Astrocyte (in vitro differentiated cells and primary cell): ENCODE measurements at regions not wholly inside any gene's neighbourhood (a gene's known extent, or its start where the extent isn't known, plus 50 kb on each side); places are given as distances from the start of the nearest gene placed in this dataset.

ENCODE experiments used
- DNase-seq: peaks from one replicate; pipeline ENCODE4 v3.0.0-alpha.2; 2010; ENCODE audit warnings: low read depth
- FAIRE-seq: peaks from 2 replicates; lab custom pipeline; 2011; peaks lifted over from hg19 to GRCh38; lab: Jason Lieb, UNC
- H2AFZ ChIP-seq: 2 replicates; pipeline ENCODE4 v1.6.0; 2012; ENCODE audit warnings: low read depth, low read length, inconsistent platforms
- H3K27ac ChIP-seq: 2 replicates; pipeline ENCODE4 v1.5.1; 2011; ENCODE audit warnings: low read depth, low read length, inconsistent platforms
- H3K27me3 ChIP-seq: 2 replicates; pipeline ENCODE4 v1.6.0; 2011; ENCODE audit warnings: low read length, inconsistent platforms; ENCODE audit not compliant: insufficient read depth
- H3K36me3 ChIP-seq: 2 replicates; pipeline ENCODE4 v1.5.1; 2011; ENCODE audit warnings: low read length, inconsistent platforms; ENCODE audit not compliant: insufficient read depth
- H3K4me1 ChIP-seq: 2 replicates; pipeline ENCODE4 v1.5.1; 2011; ENCODE audit warnings: low read length, inconsistent platforms; ENCODE audit not compliant: insufficient read depth
- H3K4me2 ChIP-seq: 2 replicates; pipeline ENCODE4 v1.6.0; 2012; ENCODE audit warnings: low read length, inconsistent platforms
- H3K4me3 ChIP-seq: 2 replicates; pipeline ENCODE4 v1.5.1; 2011; ENCODE audit warnings: low read depth, mild to moderate bottlenecking, low read length, inconsistent platforms; ENCODE audit not compliant: insufficient read depth
- H3K79me2 ChIP-seq: 2 replicates; pipeline ENCODE4 v1.6.0; 2012; ENCODE audit warnings: mild to moderate bottlenecking, low read length, inconsistent platforms; ENCODE audit not compliant: insufficient read depth
- H3K9ac ChIP-seq: 2 replicates; pipeline ENCODE4 v1.6.0; 2012; ENCODE audit warnings: mild to moderate bottlenecking, low read length, inconsistent platforms
- H3K9me3 ChIP-seq: 2 replicates; pipeline ENCODE4 v1.5.1; 2012; ENCODE audit warnings: low read depth, mild to moderate bottlenecking, low read length, inconsistent platforms; ENCODE audit not compliant: insufficient read depth
- H4K20me1 ChIP-seq: 2 replicates; pipeline ENCODE4 v1.6.0; 2012; ENCODE audit warnings: low read length, inconsistent platforms; ENCODE audit not compliant: insufficient read depth
- H3K27ac Mint-ChIP-seq: one replicate; pipeline ENCODE4 v1.8.0; 2021; ENCODE audit warnings: mild to moderate bottlenecking, mixed read lengths; ENCODE audit not compliant: unreplicated experiment
- H3K27me3 Mint-ChIP-seq: one replicate; pipeline ENCODE4 v1.8.0; 2021; ENCODE audit warnings: low read depth, mixed read lengths; ENCODE audit not compliant: unreplicated experiment
- H3K36me3 Mint-ChIP-seq: one replicate; pipeline ENCODE4 v1.8.0; 2021; ENCODE audit warnings: low read depth, mixed read lengths; ENCODE audit not compliant: unreplicated experiment
- H3K4me1 Mint-ChIP-seq: one replicate; pipeline ENCODE4 v1.8.0; 2021; ENCODE audit warnings: low read depth, mixed read lengths; ENCODE audit not compliant: unreplicated experiment
- H3K4me3 Mint-ChIP-seq: one replicate; pipeline ENCODE4 v1.8.0; 2021; ENCODE audit warnings: mild to moderate bottlenecking, moderate library complexity, mixed read lengths; ENCODE audit not compliant: unreplicated experiment
- H3K9me3 Mint-ChIP-seq: one replicate; pipeline ENCODE4 v1.8.0; 2021; ENCODE audit warnings: mild to moderate bottlenecking, mixed read lengths; ENCODE audit not compliant: unreplicated experiment
- CTCF ChIP-seq: IDR thresholded peaks from 2 replicates; pipeline ENCODE4 v1.5.1; 2011; ENCODE audit warnings: low read depth, mild to moderate bottlenecking, inconsistent platforms, low read length, moderate library complexity; ENCODE audit not compliant: insufficient read depth
- EZH2 ChIP-seq: IDR thresholded peaks from 2 replicates; pipeline ENCODE4 v1.6.1; 2012; ENCODE audit warnings: mild to moderate bottlenecking, low read length, inconsistent platforms; ENCODE audit not compliant: insufficient read depth

- H3K4me1 Mint-ChIP-seq = peaks cover 11% of the 10 kb centered on the region
- H2AFZ ChIP-seq = no peak overlapping the region
- H3K79me2 ChIP-seq = no peaks in the 10 kb centered on the region
- TF ChIP-seq CTCF = no peak
- TF ChIP-seq EZH2 = no peak
- no peak overlapping the region for H3K9ac ChIP-seq
- H3K36me3 Mint-ChIP-seq = no peaks in the 10 kb centered on the region
- H3K4me1 ChIP-seq = peaks cover 16% of the 10 kb centered on the region
- H3K4me3 ChIP-seq = no peak overlapping the region
- FAIRE-seq (no peak), DNase-seq (no peak)
- H3K9me3 ChIP-seq = no peaks in the 10 kb centered on the region
- no peaks in the 10 kb centered on the region for H3K27me3 ChIP-seq
- H3K4me3 Mint-ChIP-seq = no peak overlapping the region
- no peak overlapping the region for H3K27ac ChIP-seq
- H3K36me3 ChIP-seq = no peaks in the 10 kb centered on the region
- H4K20me1 ChIP-seq = no peaks in the 10 kb centered on the region
- no peak overlapping the region for H3K4me2 ChIP-seq
- no peak overlapping the region for H3K27ac Mint-ChIP-seq
- H3K27me3 Mint-ChIP-seq = peaks cover 5% of the 10 kb centered on the region
- H3K9me3 Mint-ChIP-seq = no peaks in the 10 kb centered on the region
Observed at GRCh38 chr1:182291584-182292192, 99.9 kb downstream of the GLUL start.

GRCh38 chr1:182288749-182289604 lies 102.6 kb downstream of the GLUL start:
- Histone ChIP-seq H3K79me2 (no peaks in the 10 kb centered on the region), H3K36me3 (no peaks in the 10 kb centered on the region), H3K4me2 (peak overlapping the region; percentile 45), H3K9ac (no peak overlapping the region), H2AFZ (no peak overlapping the region), H3K27me3 (no peaks in the 10 kb centered on the region), H4K20me1 (no peaks in the 10 kb centered on the region), H3K4me3 (no peak overlapping the region), H3K9me3 (no peaks in the 10 kb centered on the region), H3K4me1 (peaks cover 16% of the 10 kb centered on the region), H3K27ac (peak overlapping the region; percentile 47)
- peaks cover 11% of the 10 kb centered on the region for H3K4me1 Mint-ChIP-seq
- FAIRE-seq = no peak
- peak overlapping the region; percentile 15 for H3K27ac Mint-ChIP-seq
- H3K4me3 Mint-ChIP-seq = no peak overlapping the region
- no peaks in the 10 kb centered on the region for H3K36me3 Mint-ChIP-seq
- peaks cover 3% of the 10 kb centered on the region for H3K27me3 Mint-ChIP-seq
- no peak for DNase-seq
- TF ChIP-seq EZH2 (no peak), CTCF (no peak)
- no peaks in the 10 kb centered on the region for H3K9me3 Mint-ChIP-seq
